Peyer's patch (tissue), 4 donors: ENCODE measurements at regions not wholly inside any gene's neighbourhood (a gene's known extent, or its start where the extent isn't known, plus 50 kb on each side); places are given as distances from the start of the nearest gene placed in this dataset.

ENCODE experiments used
- DNase-seq, 3 donors: peaks; one replicate each; pipeline ENCODE4 v3.0.0-alpha.2; 2017 to 2019
- H3K27ac ChIP-seq, 4 donors: fragments of 200-600 bp; sonication (generic); one replicate each; pipeline ENCODE4 v1.5.1; 2016 to 2019
- H3K27me3 ChIP-seq, 2 donors: fragments of 200-600 bp; sonication (generic); one replicate each; pipeline ENCODE4 v1.5.1; 2019
- H3K36me3 ChIP-seq, 3 donors: fragments of 200-600 bp; sonication (generic); one replicate each; pipeline ENCODE4 v1.5.1; 2016 to 2019
- H3K4me1 ChIP-seq, 4 donors: fragments of 200-600 bp; sonication (generic); one replicate each; pipeline ENCODE4 v1.5.1; 2016 to 2019
- H3K4me3 ChIP-seq, 4 donors: fragments of 200-600 bp; sonication (generic); 1 replicate in 3 of 4; 2 replicates in 1 of 4; pipeline ENCODE4 v1.5.1; 2016 to 2019; ENCODE audit warnings: mild to moderate bottlenecking in 1 of 4
- H3K9me3 ChIP-seq, 4 donors: fragments of 200-600 bp; sonication (generic); one replicate each; pipeline ENCODE4 v1.5.1; 2016 to 2019; ENCODE audit warnings: mild to moderate bottlenecking in 1 of 4
- POLR2A ChIP-seq, 2 donors: fragments of 450-650 bp; IDR thresholded peaks; one replicate each; pipeline ENCODE4 v1.5.1; 2017; ENCODE audit warnings: antibody characterized with exemption in 2 of 2, mild to moderate bottlenecking in 2 of 2, moderate library complexity in 2 of 2
- TF ChIP-seq, protein P1 (sequence below), 6 experiments: fragments of 450-650 bp in 4 of 6; fragments of 200-600 bp in 2 of 6; sonication (generic) in 1 of 6; IDR thresholded peaks; one replicate each; pipeline ENCODE4 v1.5.1; 2017 to 2019; ENCODE audit warnings: antibody characterized with exemption in 6 of 6, mild to moderate bottlenecking in 3 of 6, moderate library complexity in 1 of 6

GRCh38 chr14:76941544-76941943 is 87.0 kb downstream of the IRF2BPL start:
- no peak for TF ChIP-seq POLR2A (IDR thresholded peaks at IDR 0.05)
- TF ChIP-seq, protein P1, sequence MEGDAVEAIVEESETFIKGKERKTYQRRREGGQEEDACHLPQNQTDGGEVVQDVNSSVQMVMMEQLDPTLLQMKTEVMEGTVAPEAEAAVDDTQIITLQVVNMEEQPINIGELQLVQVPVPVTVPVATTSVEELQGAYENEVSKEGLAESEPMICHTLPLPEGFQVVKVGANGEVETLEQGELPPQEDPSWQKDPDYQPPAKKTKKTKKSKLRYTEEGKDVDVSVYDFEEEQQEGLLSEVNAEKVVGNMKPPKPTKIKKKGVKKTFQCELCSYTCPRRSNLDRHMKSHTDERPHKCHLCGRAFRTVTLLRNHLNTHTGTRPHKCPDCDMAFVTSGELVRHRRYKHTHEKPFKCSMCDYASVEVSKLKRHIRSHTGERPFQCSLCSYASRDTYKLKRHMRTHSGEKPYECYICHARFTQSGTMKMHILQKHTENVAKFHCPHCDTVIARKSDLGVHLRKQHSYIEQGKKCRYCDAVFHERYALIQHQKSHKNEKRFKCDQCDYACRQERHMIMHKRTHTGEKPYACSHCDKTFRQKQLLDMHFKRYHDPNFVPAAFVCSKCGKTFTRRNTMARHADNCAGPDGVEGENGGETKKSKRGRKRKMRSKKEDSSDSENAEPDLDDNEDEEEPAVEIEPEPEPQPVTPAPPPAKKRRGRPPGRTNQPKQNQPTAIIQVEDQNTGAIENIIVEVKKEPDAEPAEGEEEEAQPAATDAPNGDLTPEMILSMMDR (IDR thresholded peaks at IDR 0.05), result no peak
- H3K27ac ChIP-seq, result no peak overlapping the region
- H3K9me3 ChIP-seq, result no peaks in the 10 kb centered on the region
- peaks cover 0 to 8% (median under 1%) of the 10 kb centered on the region in 4 donors for H3K4me1 ChIP-seq
- no peak overlapping the region for H3K4me3 ChIP-seq
- H3K36me3 ChIP-seq, result no peaks in the 10 kb centered on the region
- DNase-seq, result no peak
- no peaks in the 10 kb centered on the region for H3K27me3 ChIP-seq

DNA sequence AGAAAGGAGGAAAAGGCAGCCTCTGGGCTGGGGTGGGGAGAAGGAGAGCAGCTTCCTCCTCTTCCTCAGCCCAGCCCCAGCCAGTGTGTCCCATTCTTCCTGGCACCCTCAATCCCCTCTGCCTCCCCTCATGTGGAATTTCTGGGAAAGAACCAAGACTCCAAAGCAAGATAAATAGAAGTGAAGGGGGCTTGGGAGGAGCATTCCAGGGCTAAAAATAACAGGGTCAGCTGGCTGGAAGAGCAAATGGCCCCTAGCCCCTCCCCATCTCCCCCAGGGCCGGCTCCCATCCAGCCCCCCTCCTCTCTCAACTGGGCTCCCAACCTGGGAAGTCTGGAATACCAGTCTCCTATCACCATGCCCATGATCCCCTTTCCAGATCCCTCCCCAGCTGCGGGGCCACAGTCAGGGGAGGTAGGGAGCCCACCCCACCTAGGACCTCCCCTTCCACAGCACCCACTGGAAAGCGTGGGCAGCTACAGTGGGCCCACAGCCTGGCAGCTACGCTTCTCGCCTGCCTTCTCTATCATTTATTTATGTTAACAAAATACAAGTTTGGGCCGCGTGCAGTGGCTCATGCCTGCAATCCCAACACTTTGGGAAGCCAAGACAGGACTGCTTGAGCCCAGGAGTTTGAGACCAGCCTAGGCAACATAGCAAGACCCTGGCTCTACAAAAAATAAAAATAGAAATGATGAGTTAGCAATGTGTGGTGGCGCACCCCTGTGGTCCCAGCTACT is 88.3 kb downstream of the IRF2BPL start:
- peaks cover 0 to 8% (median 0%) of the 10 kb centered on the region in 4 donors for H3K4me1 ChIP-seq
- H3K36me3 ChIP-seq, result no peaks in the 10 kb centered on the region
- no peaks in the 10 kb centered on the region for H3K27me3 ChIP-seq
- H3K27ac ChIP-seq, result no peak overlapping the region
- no peaks in the 10 kb centered on the region for H3K9me3 ChIP-seq
- no peak for DNase-seq
- TF ChIP-seq, protein P1 (IDR thresholded peaks at IDR 0.05), result no peak
- TF ChIP-seq POLR2A (IDR thresholded peaks at IDR 0.05), result no peak
- H3K4me3 ChIP-seq, result no peak overlapping the region

- no peaks in the 10 kb centered on the region for H3K27me3 ChIP-seq
- DNase-seq, result no peak
- no peak for TF ChIP-seq POLR2A (IDR thresholded peaks at IDR 0.05)
- TF ChIP-seq, protein P1 (IDR thresholded peaks at IDR 0.05), result no peak
- no peak overlapping the region for H3K27ac ChIP-seq
- H3K4me3 ChIP-seq, result no peak overlapping the region
- H3K4me1 ChIP-seq, result peaks cover 0 to 8% (median 0%) of the 10 kb centered on the region in 4 donors
- no peaks in the 10 kb centered on the region for H3K9me3 ChIP-seq
- H3K36me3 ChIP-seq, result no peaks in the 10 kb centered on the region
These were observed 89.3 kb downstream of the IRF2BPL start for GRCh38 chr14:76939015-76939742.

DNA sequence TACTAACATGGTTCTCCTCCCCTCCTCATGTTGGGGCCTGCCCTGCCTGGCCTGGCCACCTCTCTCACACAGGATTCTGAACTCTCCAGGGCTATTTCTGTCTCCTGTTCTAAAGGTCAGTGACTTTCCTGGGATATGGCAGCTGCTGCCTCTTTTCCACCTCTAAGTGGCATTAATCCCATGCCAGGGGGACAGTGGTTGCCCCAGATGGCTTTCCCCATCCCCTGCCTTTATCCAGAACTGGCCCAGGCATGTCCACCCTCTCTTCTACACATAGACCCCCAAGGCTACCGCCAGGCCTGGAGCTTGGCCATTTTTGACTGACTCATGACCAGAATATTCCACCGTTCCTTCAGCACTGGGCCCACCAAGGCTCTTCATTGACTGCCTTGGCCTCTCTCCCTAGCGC is 90.4 kb downstream of the IRF2BPL start:
- no peaks in the 10 kb centered on the region for H3K36me3 ChIP-seq
- no peak for TF ChIP-seq POLR2A (IDR thresholded peaks at IDR 0.05)
- TF ChIP-seq, protein P1 (IDR thresholded peaks at IDR 0.05), result no peak
- no peak for DNase-seq
- H3K27me3 ChIP-seq, result no peaks in the 10 kb centered on the region
- H3K27ac ChIP-seq, result no peak overlapping the region
- H3K4me1 ChIP-seq, result peaks cover 0 to 8% (median 0%) of the 10 kb centered on the region in 4 donors
- H3K9me3 ChIP-seq, result no peaks in the 10 kb centered on the region
- no peak overlapping the region for H3K4me3 ChIP-seq

GRCh38 chr14:76937181-76938091 is 91.1 kb downstream of the IRF2BPL start:
- TF ChIP-seq POLR2A (IDR thresholded peaks at IDR 0.05), result no peak
- TF ChIP-seq, protein P1 (IDR thresholded peaks at IDR 0.05), result no peak
- Histone ChIP-seq H3K4me1 (peaks cover 0 to 8% (median 0%) of the 10 kb centered on the region in 4 donors), H3K27me3 (no peaks in the 10 kb centered on the region), H3K9me3 (no peaks in the 10 kb centered on the region), H3K4me3 (no peak overlapping the region), H3K27ac (peak overlapping the region in 3 of 4 donors; percentile 8 to 42 (median 32)), H3K36me3 (no peaks in the 10 kb centered on the region)
- DNase-seq, result no peak
